DOHH2 (cell line): ENCODE measurements at regions not wholly inside any gene's neighbourhood (a gene's known extent, or its start where the extent isn't known, plus 50 kb on each side); places are given as distances from the start of the nearest gene placed in this dataset.

ENCODE experiments used
- H3F3A ChIP-seq: fragments of 200-600 bp; sonication (generic), shearing (Covaris generic); 2 replicates; pipeline ENCODE4 v1.6.0; 2016; ENCODE audit warnings: antibody characterized with exemption, mild to moderate bottlenecking; ENCODE audit not compliant: control insufficient read depth, insufficient read depth
- H3K27ac ChIP-seq: fragments of 200-600 bp; sonication (generic); 2 replicates; pipeline ENCODE4 v1.5.1; 2014; ENCODE audit warnings: low read depth, mild to moderate bottlenecking, low read length, moderate library complexity
- H3K27me3 ChIP-seq: fragments of 200-600 bp; sonication (generic); 2 replicates; pipeline ENCODE4 v1.6.1; 2014; ENCODE audit warnings: mild to moderate bottlenecking, low read length, mixed read lengths; ENCODE audit not compliant: control insufficient read depth
- H3K36me3 ChIP-seq: fragments of 200-600 bp; sonication (generic); 2 replicates; pipeline ENCODE4 v1.6.1; 2014; ENCODE audit warnings: mild to moderate bottlenecking, low read length, moderate library complexity, mixed read lengths; ENCODE audit not compliant: control insufficient read depth
- H3K4me1 ChIP-seq: fragments of 200-600 bp; sonication (generic); 2 replicates; pipeline ENCODE4 v1.6.1; 2014; ENCODE audit warnings: mild to moderate bottlenecking, low read length, mixed read lengths; ENCODE audit not compliant: control insufficient read depth
- H3K4me2 ChIP-seq: fragments of 200-600 bp; sonication (generic); 2 replicates; pipeline ENCODE4 v1.6.0; 2014; ENCODE audit warnings: mild to moderate bottlenecking, low read length, moderate library complexity
- H3K4me3 ChIP-seq: fragments of 200-600 bp; sonication (generic); 2 replicates; pipeline ENCODE4 v1.5.1; 2014; ENCODE audit warnings: mild to moderate bottlenecking, low read length, mixed read lengths
- H3K79me2 ChIP-seq: fragments of 200-600 bp; sonication (generic); 2 replicates; pipeline ENCODE4 v1.6.1; 2014; ENCODE audit warnings: mild to moderate bottlenecking, low read length, mixed read lengths; ENCODE audit not compliant: control insufficient read depth
- H3K9me2 ChIP-seq: fragments of 200-600 bp; sonication (generic); replicated peaks from 2 replicates; pipeline ENCODE4 v1.6.1; 2014; ENCODE audit warnings: mild to moderate bottlenecking, low read length, mixed read lengths; ENCODE audit not compliant: control insufficient read depth
- H3K9me3 ChIP-seq: fragments of 200-600 bp; sonication (generic); 2 replicates; pipeline ENCODE4 v1.6.1; 2014; ENCODE audit warnings: antibody characterized with exemption, low read length, mixed read lengths; ENCODE audit not compliant: control insufficient read depth, insufficient read depth
- H4K20me1 ChIP-seq: fragments of 200-600 bp; sonication (generic); 2 replicates; pipeline ENCODE4 v1.6.0; 2014; ENCODE audit warnings: low read depth, mild to moderate bottlenecking, antibody characterized with exemption, low read length, moderate library complexity; ENCODE audit not compliant: control insufficient read depth, insufficient read depth
- CTCF ChIP-seq: fragments of 200-600 bp; sonication (generic); IDR thresholded peaks from one replicate; pipeline ENCODE4 v1.5.1; 2014; ENCODE audit warnings: antibody characterized with exemption, mild to moderate bottlenecking, low read depth, low read length; ENCODE audit not compliant: poor library complexity, severe bottlenecking
- EZH2phosphoT487 ChIP-seq: fragments of 200-600 bp; sonication (generic); IDR thresholded peaks from 2 replicates; pipeline ENCODE4 v1.6.1; 2017; ENCODE audit warnings: borderline replicate concordance, mild to moderate bottlenecking, antibody characterized with exemption, low read length, moderate library complexity, mixed read lengths

- Histone ChIP-seq H3K9me2 (no peaks in the 10 kb centered on the region), H3K9me3 (no peaks in the 10 kb centered on the region), H3K79me2 (no peaks in the 10 kb centered on the region), H3K27ac (no peak overlapping the region), H3K27me3 (0 out of 2 replicates have a peak, but pooled peaks cover 3% of the 10 kb centered on the region), H3K4me1 (no peaks in the 10 kb centered on the region), H3K4me2 (no peak overlapping the region), H3F3A (no peaks in the 10 kb centered on the region), H3K36me3 (no peaks in the 10 kb centered on the region), H3K4me3 (no peak overlapping the region), H4K20me1 (no peaks in the 10 kb centered on the region)
- TF ChIP-seq CTCF (no peak), EZH2phosphoT487 (no peak)
These were observed 172.3 kb upstream of the TBCA start for GRCh38 chr5:77948476-77948875.

- no peaks in the 10 kb centered on the region for H3K79me2 ChIP-seq
- TF ChIP-seq CTCF (no peak), EZH2phosphoT487 (no peak)
- H3K36me3 ChIP-seq = no peaks in the 10 kb centered on the region
These were observed 170.9 kb upstream of the TBCA start for GRCh38 chr5:77947041-77947428.

GRCh38 chr5:77946381-77947040 is 170.4 kb upstream of the TBCA start:
- TF ChIP-seq EZH2phosphoT487 (no peak), CTCF (no peak)
- no peaks in the 10 kb centered on the region for H3K9me3 ChIP-seq
- no peaks in the 10 kb centered on the region for H3F3A ChIP-seq
- H3K4me2 ChIP-seq = no peak overlapping the region
- H3K27me3 ChIP-seq = 0 out of 2 replicates have a peak, but pooled peaks cover 3% of the 10 kb centered on the region
- H3K36me3 ChIP-seq = no peaks in the 10 kb centered on the region
- H3K4me3 ChIP-seq = no peak overlapping the region
- H3K79me2 ChIP-seq = no peaks in the 10 kb centered on the region
- no peak overlapping the region for H3K27ac ChIP-seq
- no peaks in the 10 kb centered on the region for H4K20me1 ChIP-seq
- H3K4me1 ChIP-seq = no peaks in the 10 kb centered on the region
- no peaks in the 10 kb centered on the region for H3K9me2 ChIP-seq

More at GRCh38 chr5:77947041-77947428, 170.9 kb upstream of the TBCA start:
- Histone ChIP-seq H4K20me1 (no peaks in the 10 kb centered on the region), H3K4me3 (no peak overlapping the region), H3K9me3 (no peaks in the 10 kb centered on the region), H3K27me3 (0 out of 2 replicates have a peak, but pooled peaks cover 3% of the 10 kb centered on the region), H3K9me2 (no peaks in the 10 kb centered on the region), H3K4me1 (no peaks in the 10 kb centered on the region), H3K4me2 (no peak overlapping the region), H3F3A (no peaks in the 10 kb centered on the region), H3K27ac (no peak overlapping the region)
